NCI-H2081 treated with DMSO at 0.1 percent for 48 hours (cell line): ENCODE measurements at regions not wholly inside any gene's neighbourhood (a gene's known extent, or its start where the extent isn't known, plus 50 kb on each side); places are given as distances from the start of the nearest gene placed in this dataset.
"Not testable (repeated sequence)": the region's sequence is repeated elsewhere in the genome, so short reads cannot be mapped to it uniquely, and the experiment has no call there.

Experiments
- DNase-seq: peaks from one replicate; lab custom pipeline; 2025; lab: John Stamatoyannopoulos, UW

DNA sequence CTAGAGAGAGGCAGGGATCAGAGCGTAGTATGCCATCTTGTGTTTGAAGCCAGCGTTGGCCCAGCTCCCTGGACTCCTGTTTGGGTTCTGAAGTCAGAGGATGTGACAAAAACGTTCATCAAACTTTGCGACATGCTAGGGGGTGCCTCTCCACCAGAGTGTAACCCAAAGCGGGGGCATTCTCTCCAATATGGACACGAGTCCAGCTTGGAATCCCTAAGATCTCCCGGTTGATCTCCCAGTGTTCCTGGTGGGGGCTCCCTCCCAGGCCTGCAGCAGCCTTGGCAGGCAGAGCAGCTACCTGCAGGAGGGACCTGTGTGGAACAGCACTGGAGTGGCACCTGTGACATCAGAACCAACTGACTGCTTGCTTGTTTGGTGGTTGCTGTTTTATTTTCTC lies 218.8 kb upstream of the ECI2 start:
- DNase-seq, result no peak

DNA sequence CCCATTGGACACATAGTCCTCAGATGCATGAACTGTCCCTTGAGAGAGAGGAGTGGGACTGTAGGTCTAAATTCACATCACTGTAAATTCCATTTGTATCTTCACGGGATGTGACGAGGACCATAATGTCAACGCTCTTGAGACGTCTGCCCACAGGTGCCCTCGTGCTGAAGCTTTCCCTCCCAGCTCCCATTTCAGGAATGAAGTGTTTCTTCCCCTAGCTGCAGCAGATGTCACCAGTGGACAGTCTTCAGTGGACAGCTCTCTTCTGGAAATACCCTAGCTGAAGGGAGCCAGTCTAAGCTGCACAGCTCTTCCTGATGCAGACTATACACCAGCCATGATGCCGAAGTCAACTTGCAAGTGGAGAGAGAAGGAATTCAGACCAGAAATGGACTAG lies 217.4 kb upstream of the ECI2 start:
- DNase-seq, result no peak

DNA sequence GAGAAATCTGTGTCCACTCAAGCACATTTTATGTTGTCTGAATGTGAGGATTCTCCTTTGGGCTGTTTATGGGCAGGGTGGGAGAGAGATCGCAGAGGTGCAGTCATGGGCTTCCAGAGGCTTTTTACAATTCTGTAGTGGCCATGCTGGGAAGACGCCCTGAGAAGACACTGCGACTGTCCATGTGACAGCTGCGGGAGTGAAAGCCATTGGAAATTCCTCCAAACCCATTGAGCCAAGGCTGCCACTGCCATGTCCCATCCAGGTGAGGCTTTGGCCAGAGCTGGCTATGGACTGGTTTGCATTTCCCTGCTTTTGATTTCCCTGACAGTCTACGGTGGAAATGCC lies 216.9 kb upstream of the ECI2 start:
- DNase-seq, result no peak

DNA sequence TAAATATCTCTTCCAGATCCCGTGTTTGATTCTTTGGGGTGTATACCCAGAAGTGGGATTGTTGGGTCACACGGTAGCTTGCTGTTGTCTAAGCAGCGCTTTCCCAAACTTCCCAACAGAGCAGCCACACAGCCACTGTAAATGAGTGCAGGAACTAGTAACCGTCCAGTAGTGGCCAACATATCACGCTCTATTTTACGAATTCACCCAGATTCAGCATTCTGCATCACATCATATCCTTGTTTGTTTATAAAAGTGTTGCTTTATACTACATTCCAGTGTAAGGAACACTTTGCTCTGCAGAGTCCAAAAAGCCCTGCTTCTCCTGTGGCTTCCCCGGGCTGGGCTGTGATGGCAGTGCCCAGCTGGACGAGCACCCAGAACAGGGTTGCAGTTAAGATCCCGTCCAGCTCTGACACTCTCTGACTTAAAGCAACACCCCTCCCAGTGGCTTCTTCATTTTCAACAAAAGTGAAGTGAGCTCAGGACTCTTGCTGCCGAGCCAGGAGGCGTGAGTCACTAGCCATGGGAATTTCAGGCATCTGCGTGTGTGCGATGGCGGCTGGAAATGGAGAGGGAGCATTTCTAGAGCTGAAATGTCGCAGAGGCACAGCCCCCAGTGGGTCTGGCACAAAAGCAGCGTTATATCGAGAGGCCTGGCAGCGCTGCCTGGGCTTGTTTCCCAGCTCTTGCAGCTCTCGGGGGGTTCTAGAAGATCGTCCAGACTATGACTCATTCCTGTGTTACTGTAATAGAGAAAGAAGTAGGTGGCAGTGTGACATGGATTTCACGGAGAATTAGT lies 216.3 kb upstream of the ECI2 start:
- no peak for DNase-seq

DNA sequence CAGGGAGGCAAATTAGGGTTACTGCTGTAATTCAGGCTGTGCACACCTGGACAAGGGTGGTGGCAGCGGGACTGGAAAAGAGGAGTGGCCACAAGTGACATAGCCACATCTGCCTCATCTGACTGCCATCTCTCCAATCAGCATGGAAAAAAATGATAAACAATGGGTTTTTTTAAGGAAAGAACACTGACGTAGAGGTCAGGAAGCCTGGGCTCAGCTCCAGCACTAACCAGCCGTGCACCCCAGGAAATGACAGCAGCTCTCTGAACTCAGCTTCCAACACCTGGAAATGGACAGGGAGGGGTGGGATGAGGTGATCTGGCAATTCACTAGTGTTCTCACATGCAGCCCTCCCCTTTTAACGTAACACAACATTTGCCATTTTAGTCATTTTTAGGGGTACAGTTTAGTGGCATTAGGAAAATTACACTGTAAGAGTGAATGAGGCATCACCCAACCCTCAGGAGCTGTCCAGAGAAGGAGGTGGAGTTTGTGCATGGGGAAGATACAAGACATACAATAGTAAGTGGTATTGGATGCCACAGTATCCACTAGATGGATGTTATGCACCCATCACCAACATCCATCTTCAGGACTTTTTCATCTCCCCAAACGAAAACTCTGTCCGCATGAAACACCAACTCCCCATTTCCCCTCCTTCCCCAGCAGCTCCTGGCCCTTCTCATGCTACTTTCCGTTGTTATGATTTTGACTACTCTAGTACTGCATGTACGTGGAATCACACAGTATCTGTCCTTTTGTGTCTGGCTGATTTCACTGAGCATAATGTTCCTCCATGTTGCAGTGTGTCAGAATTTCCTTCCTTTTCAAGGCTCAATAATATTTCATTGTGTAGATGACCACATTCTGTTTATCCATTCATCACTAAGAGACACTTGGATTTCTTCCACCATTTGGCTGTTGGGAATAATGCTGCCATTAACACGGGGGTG lies 215.5 kb upstream of the ECI2 start:
- no peak for DNase-seq

DNA sequence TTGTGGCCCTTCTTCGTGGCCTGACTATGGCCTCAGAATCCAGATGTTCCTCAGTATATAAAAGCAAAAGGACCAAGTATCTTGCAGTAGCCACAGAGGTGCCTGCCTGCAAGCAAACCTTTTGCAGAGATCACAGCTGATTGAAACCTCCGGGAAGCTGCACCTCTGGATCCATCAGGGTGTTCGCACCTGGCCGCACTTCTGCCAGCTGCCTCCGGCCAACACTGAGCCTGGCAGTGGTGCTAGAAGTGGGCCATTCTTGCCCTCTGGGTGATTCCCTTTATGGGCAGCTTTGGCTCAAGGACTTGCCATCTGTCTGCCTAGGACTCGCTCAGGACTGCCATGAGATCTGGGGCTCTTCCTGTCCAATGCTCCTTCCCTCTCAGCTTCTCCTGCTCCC lies 214.6 kb upstream of the ECI2 start:
- no peak for DNase-seq

DNA sequence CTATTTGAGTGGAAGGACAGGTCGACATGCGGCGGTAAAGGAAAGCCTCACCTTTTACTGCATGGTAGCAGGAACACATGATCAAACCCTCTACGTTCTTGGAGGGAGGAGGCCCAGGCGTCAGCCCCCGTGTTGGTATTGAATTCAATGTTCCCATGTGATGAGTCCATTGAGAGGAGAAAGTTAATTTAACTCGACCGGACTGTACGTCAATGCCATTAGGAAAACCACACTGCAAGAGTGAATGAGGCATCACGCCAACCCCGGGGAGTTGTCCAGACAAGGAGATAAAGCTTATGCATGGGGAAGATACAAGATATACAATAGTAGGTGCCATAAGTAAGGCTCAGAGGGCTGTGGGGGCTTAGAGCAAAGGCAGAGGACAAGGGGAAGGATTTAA lies 213.9 kb upstream of the ECI2 start:
- DNase-seq, result no peak

DNA sequence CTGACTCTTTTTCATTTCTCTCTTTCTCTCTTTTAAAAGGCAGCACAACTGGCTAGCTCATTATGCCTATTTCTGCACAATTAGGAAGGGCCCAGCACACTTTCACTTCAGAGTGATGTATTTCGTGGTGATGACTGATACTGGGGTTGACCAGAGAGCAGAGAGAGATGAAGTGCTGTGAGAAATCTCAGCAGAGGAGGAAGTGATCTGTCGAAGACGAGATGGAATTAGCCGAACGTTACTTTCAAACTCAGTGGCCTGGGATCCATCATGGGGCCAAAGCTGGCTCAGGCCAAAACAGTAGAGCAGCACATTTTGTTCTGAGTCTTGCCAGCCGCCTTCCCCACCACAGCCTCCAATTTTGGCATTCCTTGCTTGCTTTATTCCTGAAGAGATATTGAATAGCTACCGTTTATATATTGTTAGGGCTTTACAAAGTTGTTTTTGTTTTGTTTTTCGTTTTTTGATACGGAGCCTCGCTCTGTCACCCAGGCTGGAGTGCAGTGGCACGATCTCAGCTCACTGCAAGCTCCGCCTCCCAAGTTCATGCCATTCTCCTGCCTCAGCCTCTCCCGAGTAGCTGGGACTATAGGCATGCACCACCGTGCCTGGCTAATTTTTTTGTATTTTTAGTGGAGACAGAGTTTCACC lies 213.2 kb upstream of the ECI2 start:
- DNase-seq, result no peak

DNA sequence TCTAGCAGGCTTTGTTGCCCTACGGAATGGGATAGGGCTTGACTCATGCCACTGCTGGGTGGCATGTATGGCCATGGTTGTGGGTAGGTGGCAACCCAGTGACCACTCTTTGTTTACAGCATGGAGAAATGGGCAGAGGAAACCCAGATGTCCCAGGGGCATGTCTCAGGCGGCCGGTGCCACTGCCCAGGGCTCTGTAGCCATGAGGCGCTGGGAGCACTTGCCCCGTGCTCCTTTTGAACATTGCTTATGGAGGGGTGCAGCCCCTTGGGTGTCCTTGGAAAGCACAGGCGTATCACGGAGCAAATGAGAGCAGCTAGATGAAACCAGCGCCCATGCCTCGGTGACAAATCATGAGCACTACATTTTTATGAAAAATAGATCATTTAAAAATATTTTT lies 212.5 kb upstream of the ECI2 start:
- no peak for DNase-seq

DNA sequence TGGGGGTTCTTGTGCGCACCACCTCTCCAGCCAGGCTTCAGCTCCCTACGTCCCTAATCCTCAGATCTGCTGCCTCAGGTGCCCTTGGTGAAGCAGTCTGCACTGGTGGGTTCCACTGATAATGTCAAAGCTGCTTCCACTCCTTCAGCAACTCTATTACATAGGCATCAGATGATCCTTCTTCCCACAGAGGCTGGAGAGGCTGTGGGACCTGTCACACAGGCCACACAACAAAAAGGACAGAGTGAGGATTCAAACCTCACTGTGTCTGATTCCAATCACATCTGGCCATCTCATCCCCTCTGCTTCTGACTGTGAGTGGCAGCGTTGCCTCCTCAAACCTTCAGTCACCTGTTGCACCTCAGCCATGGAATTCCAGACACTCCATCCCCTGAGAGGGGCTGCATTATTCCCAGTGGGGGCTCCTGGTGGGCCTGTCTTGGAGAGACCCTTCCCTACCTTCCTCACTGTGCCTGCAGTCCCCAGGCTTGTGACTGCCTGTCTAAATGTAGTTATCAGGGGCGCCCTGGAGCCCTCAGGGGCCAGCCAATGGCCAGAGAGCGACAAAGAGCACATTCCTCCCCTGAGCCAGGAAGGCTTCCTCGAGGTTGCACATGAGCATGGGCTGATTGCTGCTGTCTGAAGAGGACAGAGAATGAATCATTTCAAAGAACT lies 211.4 kb upstream of the ECI2 start:
- no peak for DNase-seq

DNA sequence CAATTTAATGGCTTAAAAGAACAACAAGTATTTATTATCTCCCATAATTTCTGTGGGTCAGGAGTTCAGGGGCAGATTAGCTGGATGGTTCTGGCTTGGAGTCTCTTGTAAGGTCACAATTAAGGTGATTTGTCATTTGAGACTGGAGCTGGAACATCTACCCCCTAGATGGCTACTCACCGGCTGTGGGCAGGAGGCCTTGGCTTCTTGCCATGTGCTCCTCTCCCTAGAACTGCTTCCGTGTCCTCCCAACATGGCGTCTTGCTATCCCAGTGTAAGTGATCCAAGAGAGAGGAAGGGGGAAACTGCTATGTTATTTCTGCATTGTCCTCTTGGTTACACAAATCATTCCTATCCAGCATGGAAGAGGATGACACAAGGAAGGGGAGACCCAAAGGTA lies 210.2 kb upstream of the ECI2 start:
- no peak for DNase-seq

DNA sequence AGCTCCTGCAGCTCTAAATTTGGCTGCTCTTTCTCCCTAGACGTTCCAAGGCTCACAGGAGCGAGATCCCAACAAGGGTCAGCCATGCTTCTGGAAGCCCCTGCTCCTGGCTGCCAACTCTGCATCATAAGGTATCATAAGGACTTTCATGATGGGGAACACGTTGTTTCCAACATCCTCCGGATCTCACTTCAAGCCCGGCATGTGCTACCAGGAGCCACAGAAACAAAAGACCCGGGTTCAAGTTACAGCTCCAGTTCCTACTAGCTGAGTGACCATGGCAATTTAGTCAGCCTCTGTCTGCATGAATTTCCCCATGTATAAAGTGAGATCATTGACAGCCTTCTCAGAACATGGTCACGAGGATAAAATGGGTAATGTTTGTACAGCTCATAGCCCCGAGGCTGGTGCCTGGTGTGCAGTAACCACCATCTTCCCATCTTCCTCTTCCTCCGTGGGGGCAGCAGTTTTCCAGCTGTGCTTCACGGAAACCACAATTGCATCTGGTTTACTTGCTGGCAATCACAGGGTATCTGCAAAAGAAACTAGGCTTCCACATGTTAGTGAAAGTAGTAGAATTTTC lies 209.0 kb upstream of the ECI2 start:
- DNase-seq, result no peak

DNA sequence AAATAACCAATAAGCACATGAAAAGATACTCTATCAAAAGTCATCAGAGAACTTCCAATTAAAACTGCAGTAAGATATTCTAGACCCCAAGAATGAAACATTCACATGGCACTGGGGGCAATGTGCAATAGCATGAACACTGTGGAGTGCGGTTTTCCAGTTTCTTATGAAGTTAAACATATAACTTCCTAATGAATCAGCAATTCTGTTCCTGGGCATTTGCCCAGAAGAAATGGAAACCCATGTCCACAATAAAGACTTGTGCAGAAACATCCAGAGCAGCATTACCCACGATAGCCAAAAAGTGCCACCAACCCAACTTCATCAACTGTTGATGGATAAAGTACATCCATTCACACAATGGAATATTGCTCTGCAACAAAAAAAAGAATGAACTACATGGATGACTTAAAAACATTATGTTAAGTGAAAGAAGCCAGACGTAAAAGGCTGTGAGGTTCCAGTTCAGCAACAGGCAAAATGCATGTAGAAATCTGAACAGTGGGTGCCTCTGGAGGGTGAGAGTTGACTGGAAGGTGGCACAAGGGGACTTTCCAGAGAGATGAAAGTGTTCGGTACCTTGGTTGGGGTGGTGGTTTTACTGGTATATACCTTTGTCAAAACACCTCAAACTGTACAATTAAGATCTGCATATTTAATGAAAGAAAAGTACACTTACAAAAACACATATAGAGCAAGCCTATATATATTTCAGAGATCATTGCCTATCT lies 207.2 kb upstream of the ECI2 start:
- DNase-seq, result no peak

DNA sequence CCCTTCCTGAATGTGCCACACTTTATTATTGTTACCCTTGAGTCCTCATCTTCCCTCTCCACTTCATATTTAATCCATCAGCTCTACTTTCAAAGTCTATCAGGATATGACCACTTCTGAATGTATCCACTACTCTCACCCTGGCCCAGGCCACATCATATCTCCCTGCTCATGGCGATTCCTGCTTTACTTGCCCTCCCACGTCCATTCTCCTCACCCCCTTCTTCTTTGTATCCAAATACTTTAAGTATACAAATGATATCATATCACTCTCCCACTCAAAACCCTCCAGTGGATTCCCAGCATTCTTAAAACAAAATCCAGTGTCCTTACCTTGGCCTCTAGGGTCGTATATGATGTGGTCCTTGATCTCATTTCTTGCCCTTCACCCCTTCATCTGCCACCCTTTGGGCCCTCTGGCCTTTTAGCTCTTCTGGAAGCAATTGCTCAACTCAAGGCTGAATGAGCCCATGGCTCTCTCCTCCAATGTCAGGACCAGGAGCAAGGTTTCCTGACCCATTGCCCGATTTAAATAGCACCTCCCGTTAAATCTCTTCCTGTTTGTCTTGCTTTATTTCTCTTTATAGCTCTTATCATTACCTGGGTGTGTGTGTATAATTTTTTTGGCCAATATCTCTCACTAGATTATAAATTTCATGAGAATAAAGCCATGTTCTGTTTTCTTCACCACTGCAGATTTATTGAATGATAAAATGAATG lies 205.9 kb upstream of the ECI2 start:
- DNase-seq, result no peak

DNA sequence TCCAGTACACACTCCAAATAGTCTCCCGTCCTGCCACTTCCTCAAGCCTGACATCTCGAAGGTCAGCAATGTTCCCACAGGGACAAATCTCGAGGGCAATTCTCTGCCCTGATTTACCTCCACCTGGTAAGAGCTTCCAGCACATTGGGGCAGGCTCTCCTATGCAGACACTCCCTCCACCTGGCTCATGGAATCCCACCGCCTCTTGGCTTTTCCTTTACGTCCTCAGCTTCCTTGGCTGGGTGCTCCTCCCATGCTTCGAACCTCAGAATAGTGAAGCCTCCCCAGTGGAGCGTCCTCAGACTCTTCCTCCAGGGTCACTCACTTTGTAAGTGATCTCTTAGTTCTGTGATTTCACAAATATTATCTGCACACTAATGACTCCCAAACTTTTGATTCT lies 205.2 kb upstream of the ECI2 start:
- no peak for DNase-seq

DNA sequence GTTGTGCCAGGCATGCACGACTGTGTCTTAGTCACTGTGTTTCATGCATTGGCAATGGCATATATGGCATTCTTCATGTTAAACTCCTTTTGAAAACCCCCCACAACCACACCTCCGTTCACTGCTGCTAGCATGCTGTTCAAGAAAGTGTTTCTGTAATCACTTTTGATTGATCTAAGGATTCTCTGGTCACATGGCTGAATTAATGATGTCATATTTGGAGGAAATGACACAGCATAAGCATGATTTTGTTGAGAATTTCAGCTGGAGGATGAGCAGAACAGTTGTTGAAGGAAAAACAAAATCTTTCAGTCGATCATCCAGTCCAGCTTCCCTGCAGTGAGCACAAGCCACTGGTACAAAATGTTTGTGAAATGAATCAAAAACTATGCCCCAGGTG lies 203.5 kb upstream of the ECI2 start:
- DNase-seq, result no peak

DNA sequence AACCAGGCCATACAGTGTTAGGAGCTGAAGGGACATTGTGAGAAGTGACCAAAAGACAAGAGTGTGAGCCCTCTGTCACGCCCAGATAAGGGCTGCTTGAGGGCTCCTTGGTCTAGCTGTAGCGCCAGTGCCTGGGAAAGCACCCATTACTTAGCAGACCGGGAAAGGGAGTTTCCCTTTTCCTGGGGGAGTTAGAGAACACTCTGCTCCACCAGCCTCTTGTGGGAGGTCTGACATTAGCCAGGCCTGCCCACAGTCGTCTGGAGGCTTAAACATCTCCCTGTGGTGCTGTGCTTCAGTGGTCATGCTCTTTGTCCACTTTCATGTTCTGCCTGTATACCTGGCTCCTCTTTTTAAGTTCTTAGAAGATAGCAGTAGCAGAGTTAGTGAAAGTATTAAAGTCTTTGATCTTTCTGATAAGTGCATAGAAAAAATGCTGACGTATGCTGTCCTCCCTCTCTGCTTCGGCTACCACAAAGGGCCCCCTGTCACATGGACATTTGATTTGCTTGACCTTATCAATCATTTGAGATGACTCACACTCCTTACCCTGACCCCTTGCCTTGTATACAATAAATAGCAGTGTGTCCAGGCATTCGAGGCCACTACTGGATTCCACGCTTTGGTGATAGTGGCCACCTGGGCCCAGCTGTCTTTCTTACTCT lies 201.5 kb upstream of the ECI2 start:
- DNase-seq, result no peak

DNA sequence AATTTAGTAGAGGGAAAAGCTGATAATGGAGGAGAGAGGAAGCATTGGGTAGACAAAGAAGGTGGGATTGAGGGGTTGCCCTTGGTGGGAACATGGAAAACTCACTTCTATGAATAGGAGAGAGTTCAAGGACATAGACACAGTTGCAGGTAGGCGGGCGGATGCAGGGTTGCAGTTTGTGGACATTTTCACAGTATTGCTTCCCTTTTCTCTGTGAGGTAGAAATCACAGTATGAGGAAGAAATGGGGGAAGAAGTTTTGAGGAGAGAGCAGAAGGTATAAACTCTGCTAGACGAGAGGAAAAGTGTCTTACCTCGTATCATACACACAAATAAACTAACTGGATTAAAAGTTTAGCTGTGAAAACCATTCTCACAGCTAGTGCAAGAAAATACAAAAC lies 200.7 kb upstream of the ECI2 start:
- DNase-seq, result no peak

DNA sequence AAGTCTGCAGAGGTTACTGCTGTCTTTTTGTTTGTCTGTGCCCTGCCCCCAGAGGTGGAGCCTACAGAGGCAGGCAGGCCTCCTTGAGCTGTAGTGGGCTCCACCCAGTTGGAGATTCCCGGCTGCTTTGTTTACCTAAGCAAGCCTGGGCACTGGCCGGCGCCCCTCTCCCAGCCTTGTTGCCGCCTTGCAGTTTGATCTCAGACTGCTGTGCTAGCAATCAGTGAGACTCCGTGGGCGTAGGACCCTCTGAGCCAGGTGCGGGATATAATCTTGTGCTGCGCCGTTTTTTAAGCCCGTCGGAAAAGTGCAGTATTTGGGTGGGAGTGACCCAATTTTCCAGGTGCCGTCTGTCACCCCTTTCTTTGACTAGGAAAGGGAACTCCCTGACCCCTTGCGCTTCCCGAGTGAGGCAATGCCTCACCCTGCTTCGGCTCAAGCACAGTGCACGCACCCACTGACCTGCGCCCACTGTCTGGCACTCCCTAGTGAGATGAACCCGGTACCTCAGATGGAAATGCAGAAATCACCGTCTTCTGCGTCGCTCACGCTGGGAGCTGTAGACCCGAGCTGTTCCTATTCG lies 198.9 kb upstream of the ECI2 start:
- not testable (repeated sequence) for DNase-seq

DNA sequence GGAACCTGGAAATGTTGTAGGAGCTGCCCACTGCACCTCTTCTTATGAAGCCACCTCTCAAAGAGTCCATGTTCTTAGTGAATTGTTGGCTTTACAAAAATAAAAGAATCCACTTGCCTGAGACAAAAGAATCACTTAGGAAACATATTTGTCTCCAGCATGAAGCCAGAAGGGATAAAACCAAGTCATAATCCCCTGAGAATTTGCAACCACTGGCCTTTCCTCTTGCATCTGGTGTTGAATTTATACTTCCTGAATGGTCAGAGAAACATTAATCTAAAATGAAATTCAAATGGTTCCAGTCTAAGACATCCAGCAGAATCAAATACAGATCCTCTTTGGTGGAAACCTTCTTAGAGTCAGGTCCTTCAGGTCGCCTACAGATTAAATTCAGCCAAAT lies 192.5 kb upstream of the ECI2 start:
- no peak for DNase-seq
